ENCODE measurements at regions not wholly inside any gene's neighbourhood (a gene's known extent, or its start where the extent isn't known, plus 50 kb on each side); places are given as distances from the start of the nearest gene placed in this dataset.

DNA sequence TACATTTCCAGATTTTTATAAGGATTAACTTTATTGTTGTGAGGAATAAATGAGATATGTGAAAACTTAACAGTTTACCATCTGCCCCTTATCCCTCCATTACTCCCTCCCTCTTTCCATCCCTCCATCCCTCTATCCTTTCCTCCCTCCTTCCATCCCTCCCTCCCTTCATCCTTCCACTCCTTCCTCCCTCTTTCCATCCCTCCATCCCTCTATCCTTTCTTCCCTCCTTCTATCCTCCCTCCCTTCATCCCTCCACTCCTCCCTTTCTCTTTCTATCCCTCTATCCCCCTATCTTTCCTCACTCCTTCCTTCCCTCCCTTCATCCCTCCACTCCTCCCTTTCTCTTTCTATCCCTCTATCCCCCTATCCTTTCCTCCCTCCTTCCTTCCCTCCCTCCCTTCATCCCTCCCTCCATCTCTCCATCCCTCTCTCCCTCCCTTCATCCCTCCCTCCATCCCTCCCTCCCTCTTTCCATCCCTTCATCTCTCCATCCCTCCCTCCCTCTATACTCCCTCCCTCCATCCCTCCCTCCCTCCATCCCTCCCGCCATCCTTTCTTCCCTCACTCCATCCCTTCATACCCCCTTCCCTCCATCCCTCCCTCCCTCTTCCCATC, 181.8 kb upstream of the PLXNC1 start:
- H3K27ac Mint-ChIP-seq: no peak overlapping the region
- H3K36me3 Mint-ChIP-seq: no peaks in the 10 kb centered on the region
- DNase-seq (no peak), ATAC-seq (replicated peaks in 1 of 4) (no peak)
- WGBS (ENCODE audit: insufficient coverage): 86% methylated on average over 1 of the region's 1 CpG
- H3K27me3 ChIP-seq (replicated peaks in 1 of 2; ENCODE audit: control insufficient read depth in 2 of 2, extremely low read depth in 1 of 2, insufficient read depth in 2 of 2, low read length in 1 of 2): peaks cover 0 to 3% of the 10 kb centered on the region in 2 experiments
- ChIA-PET CTCF (interaction anchor here in 1 of 2 donors (0.6 kb wide), 1 partner anchor 108 kb away, joined by 7 read pairs; no protein-coding TSS in a partner anchor), POLR2A (no interaction called here)
- H3K36me3 ChIP-seq (ENCODE audit: control insufficient read depth in 2 of 2, extremely low read depth in 1 of 2, insufficient read depth in 1 of 2, low read length in 1 of 2): no peaks in the 10 kb centered on the region
- H3K9me3 Mint-ChIP-seq: no peaks in the 10 kb centered on the region
- peaks cover 2 to 18% (median 11%) of the 10 kb centered on the region in 3 donors for H3K4me1 Mint-ChIP-seq
- peaks cover 0 to 3% of the 10 kb centered on the region in 2 donors for H3K27me3 Mint-ChIP-seq
- H3K4me3 Mint-ChIP-seq: no peak overlapping the region
- peaks cover 0 to 4% of the 10 kb centered on the region in 2 experiments for H3K4me1 ChIP-seq (ENCODE audit: control insufficient read depth in 1 of 2, extremely low read depth in 1 of 2, insufficient read depth in 2 of 2, low read length in 2 of 2)
- no peaks in the 10 kb centered on the region for H3K9me3 ChIP-seq
- no peak overlapping the region for H3K4me3 ChIP-seq (ENCODE audit: control insufficient read depth in 1 of 2, extremely low read depth in 1 of 2, low read length in 1 of 2)
- H3K27ac ChIP-seq (ENCODE audit: low read length): no peak overlapping the region

DNA sequence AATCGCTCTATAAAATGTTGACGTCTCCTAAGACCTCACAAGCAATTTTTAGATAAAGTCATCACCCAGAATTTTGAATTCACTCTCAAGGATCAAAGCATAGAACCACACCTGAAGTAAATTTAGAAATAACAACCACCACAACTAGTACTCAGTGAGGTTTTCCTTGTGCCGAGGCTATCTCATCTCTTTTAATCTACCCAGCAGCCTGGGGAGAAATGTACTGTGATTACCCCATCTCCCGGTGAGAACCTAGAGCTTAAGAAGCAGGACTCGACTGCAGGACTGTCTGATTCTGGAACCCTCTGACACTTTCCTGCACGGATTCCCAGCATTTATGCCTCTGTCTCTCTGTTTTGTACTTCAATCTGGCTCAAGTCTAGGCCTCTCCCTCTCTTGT, 180.9 kb upstream of the PLXNC1 start:
- peaks cover 2 to 18% (median 9%) of the 10 kb centered on the region in 3 donors for H3K4me1 Mint-ChIP-seq
- no peak overlapping the region for H3K4me3 Mint-ChIP-seq
- H3K36me3 Mint-ChIP-seq: no peaks in the 10 kb centered on the region
- no peak overlapping the region for H3K27ac Mint-ChIP-seq
- Histone ChIP-seq H3K27ac (ENCODE audit: low read length) (no peak overlapping the region), H3K9me3 (no peaks in the 10 kb centered on the region), H3K36me3 (ENCODE audit: control insufficient read depth in 2 of 2, extremely low read depth in 1 of 2, insufficient read depth in 1 of 2, low read length in 1 of 2) (no peaks in the 10 kb centered on the region), H3K27me3 (replicated peaks in 1 of 2; ENCODE audit: control insufficient read depth in 2 of 2, extremely low read depth in 1 of 2, insufficient read depth in 2 of 2, low read length in 1 of 2) (peaks cover 0 to 3% of the 10 kb centered on the region in 2 experiments), H3K4me3 (ENCODE audit: control insufficient read depth in 1 of 2, extremely low read depth in 1 of 2, low read length in 1 of 2) (no peak overlapping the region), H3K4me1 (ENCODE audit: control insufficient read depth in 1 of 2, extremely low read depth in 1 of 2, insufficient read depth in 2 of 2, low read length in 2 of 2) (peaks cover 0 to 4% of the 10 kb centered on the region in 2 experiments)
- CTCF ChIA-PET: interaction anchor here in 1 of 2 donors (0.5 kb wide), 1 partner anchor 1014 kb away, joined by 4 read pairs; no protein-coding TSS in a partner anchor
- no peaks in the 10 kb centered on the region for H3K9me3 Mint-ChIP-seq
- H3K27me3 Mint-ChIP-seq: peaks cover 0 to 5% of the 10 kb centered on the region in 2 donors
- POLR2A ChIA-PET: no interaction called here
- WGBS (ENCODE audit: insufficient coverage): 32% methylated on average over 4 of the region's 6 CpGs
- DNase-seq: no peak
- ATAC-seq (replicated peaks in 1 of 4): peak in 2 of 4 experiments; percentile 20 to 70

DNA sequence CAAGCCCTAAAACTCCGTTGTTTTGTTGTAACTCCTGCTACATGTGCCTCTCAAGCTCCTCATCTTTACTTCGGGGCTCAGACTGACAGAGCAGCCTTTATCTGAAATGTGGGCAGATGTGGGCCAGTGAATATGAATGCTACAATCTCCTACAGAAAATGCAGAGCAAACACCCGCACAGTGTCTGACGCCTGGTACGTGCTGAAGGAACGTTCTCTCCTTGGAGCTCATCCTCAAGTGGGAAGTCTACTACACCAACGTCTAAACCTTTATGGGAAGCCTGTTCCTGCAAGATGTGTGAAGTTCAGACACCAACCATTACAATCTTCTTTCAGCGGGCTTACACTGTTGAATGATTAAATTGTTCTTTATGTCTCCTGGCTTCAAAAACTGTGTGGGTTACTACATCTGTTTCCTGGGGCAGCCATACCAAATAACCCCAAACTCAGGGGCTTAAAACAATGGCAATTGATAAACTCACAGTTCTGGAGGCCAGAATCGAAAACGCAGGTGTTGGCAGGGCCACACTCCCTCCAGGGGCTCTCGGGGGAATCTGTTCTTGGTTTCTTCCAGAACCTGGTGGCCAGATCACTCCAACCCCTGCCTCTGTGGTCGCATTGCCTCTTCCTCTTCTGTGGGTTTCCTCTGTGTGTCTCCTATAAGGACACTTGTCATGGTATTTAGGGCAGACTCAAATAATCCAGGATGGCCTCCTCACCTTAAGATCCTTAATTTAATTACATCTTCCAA, 179.7 kb upstream of the PLXNC1 start:
- 48% methylated on average over 3 of the region's 12 CpGs for WGBS (ENCODE audit: insufficient coverage)
- POLR2A ChIA-PET: interaction anchor here in 1 of 2 donors (0.6 kb wide), 1 partner anchor 37 kb away, joined by 3 read pairs; no protein-coding TSS in a partner anchor
- CTCF ChIA-PET: interaction anchor here in 1 of 2 donors (0.5 kb wide), 1 partner anchor 296 kb away, joined by 3 read pairs; no protein-coding TSS in a partner anchor

DNA sequence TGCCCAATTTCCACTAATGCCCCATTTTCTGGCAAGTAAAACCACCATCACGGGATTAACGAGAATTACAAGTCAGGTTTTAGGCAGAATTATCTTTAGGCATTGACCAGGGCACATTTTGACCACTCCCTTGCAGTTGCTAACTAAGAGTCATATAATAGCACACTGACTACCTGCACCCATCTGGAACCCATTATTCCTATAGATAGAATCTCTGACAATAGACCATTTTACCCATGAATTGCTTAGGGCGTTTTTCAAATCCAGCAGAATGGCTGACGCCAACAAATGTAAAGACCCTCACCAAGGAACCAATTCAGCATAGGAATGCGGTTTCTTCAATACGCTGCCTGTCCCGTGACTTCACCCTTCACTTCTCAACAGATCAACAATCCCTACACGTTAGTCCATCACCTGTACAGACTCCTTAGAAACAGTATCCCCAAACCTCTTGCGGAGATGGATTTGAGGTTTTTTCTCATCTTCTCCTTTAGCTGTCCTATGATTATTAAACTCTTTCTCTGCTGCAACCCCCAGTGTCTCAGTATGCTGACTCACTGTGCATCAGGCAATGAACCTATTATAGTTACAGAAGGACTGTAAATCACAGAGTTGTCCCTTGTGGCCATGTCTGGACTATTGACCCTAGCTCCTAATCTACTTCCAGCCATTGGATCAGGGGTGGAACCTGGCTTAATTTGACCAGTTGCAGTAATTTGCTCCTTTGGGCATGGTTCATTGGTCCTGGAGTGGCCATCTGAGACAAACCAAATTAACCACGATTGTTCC, 177.3 kb upstream of the PLXNC1 start:
- Histone ChIP-seq H3K27ac (ENCODE audit: low read length) (no peak overlapping the region), H3K4me1 (ENCODE audit: control insufficient read depth in 1 of 2, extremely low read depth in 1 of 2, insufficient read depth in 2 of 2, low read length in 2 of 2) (peaks cover 2 to 4% of the 10 kb centered on the region in 2 experiments), H3K9me3 (no peaks in the 10 kb centered on the region), H3K36me3 (ENCODE audit: control insufficient read depth in 2 of 2, extremely low read depth in 1 of 2, insufficient read depth in 1 of 2, low read length in 1 of 2) (no peaks in the 10 kb centered on the region), H3K4me3 (ENCODE audit: control insufficient read depth in 1 of 2, extremely low read depth in 1 of 2, low read length in 1 of 2) (no peak overlapping the region), H3K27me3 (replicated peaks in 1 of 2; ENCODE audit: control insufficient read depth in 2 of 2, extremely low read depth in 1 of 2, insufficient read depth in 2 of 2, low read length in 1 of 2) (no peaks in the 10 kb centered on the region)
- CTCF ChIA-PET: interaction anchor here in 1 of 2 donors (0.6 kb wide), 2 partner anchors 129 to 1161 kb away, joined by 3 to 4 read pairs; no protein-coding TSS in a partner anchor
- no peaks in the 10 kb centered on the region for H3K36me3 Mint-ChIP-seq
- H3K4me1 Mint-ChIP-seq: peaks cover 2 to 18% (median 11%) of the 10 kb centered on the region in 3 donors
- DNase-seq: no peak
- H3K9me3 Mint-ChIP-seq: no peaks in the 10 kb centered on the region
- H3K27me3 Mint-ChIP-seq: peaks cover 0 to 5% of the 10 kb centered on the region in 2 donors
- POLR2A ChIA-PET: no interaction called here
- no peak overlapping the region for H3K27ac Mint-ChIP-seq
- 73% methylated on average over 8 of the region's 10 CpGs for WGBS (ENCODE audit: insufficient coverage)
- ATAC-seq (replicated peaks in 1 of 4): no peak
- H3K4me3 Mint-ChIP-seq: no peak overlapping the region

More for the DNA sequence above, 179.7 kb upstream of the PLXNC1 start:
- Histone ChIP-seq H3K27me3 (replicated peaks in 1 of 2; ENCODE audit: control insufficient read depth in 2 of 2, extremely low read depth in 1 of 2, insufficient read depth in 2 of 2, low read length in 1 of 2) (peaks cover 0 to 3% of the 10 kb centered on the region in 2 experiments), H3K4me1 (ENCODE audit: control insufficient read depth in 1 of 2, extremely low read depth in 1 of 2, insufficient read depth in 2 of 2, low read length in 2 of 2) (peaks cover 0 to 4% of the 10 kb centered on the region in 2 experiments), H3K27ac (ENCODE audit: low read length) (no peak overlapping the region), H3K4me3 (ENCODE audit: control insufficient read depth in 1 of 2, extremely low read depth in 1 of 2, low read length in 1 of 2) (no peak overlapping the region), H3K9me3 (no peaks in the 10 kb centered on the region), H3K36me3 (ENCODE audit: control insufficient read depth in 2 of 2, extremely low read depth in 1 of 2, insufficient read depth in 1 of 2, low read length in 1 of 2) (no peaks in the 10 kb centered on the region)
- no peak for DNase-seq
- peaks cover 0 to 5% of the 10 kb centered on the region in 2 donors for H3K27me3 Mint-ChIP-seq
- peaks cover 2 to 18% (median 9%) of the 10 kb centered on the region in 3 donors for H3K4me1 Mint-ChIP-seq
- H3K27ac Mint-ChIP-seq: no peak overlapping the region
- ATAC-seq (replicated peaks in 1 of 4): no peak
- no peaks in the 10 kb centered on the region for H3K9me3 Mint-ChIP-seq
- no peak overlapping the region for H3K4me3 Mint-ChIP-seq
- H3K36me3 Mint-ChIP-seq: no peaks in the 10 kb centered on the region

DNA sequence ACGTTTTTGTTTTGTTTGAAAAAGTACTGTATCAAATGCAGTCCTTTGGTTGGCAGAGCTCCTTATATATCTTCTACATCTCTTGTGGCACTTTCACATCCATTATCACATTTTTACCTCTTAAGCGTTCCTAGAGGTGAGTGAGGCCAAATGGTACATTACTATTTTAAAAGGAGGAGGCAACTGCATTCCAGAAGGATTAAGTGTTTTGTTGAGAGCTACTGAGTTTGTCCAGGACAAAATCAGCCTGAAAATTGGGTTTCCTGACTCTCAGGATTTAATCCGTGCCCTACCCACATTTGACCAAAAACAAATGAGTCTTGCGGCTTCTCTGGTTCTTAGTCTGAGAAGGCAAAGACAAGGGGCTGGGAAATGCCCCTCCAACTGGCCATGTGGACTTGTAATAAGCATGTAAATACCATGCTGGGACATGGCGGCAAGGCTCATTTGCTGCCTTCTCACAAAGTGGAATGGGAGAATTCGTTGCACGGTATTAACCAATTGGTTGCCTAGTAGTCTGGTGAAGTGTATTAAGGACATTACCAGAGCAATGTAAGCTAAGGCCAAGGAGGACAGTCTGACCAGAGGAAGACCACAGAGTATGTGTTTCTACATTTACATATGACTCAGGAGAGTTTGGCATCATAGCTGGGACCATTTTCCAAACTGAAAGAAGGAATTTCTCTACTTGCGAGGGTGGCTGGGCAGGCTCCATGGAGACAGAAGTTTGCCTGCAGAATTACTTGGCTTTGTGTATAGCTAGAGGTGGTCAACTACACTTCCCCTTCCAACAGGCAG, 175.8 kb upstream of the PLXNC1 start:
- H3K4me3 ChIP-seq (ENCODE audit: control insufficient read depth in 1 of 2, extremely low read depth in 1 of 2, low read length in 1 of 2): no peak overlapping the region
- H3K36me3 ChIP-seq (ENCODE audit: control insufficient read depth in 2 of 2, extremely low read depth in 1 of 2, insufficient read depth in 1 of 2, low read length in 1 of 2): no peaks in the 10 kb centered on the region
- Mint-ChIP-seq H3K27ac (no peak overlapping the region), H3K9me3 (no peaks in the 10 kb centered on the region), H3K36me3 (no peaks in the 10 kb centered on the region), H3K4me3 (no peak overlapping the region), H3K27me3 (peaks cover 0 to 5% of the 10 kb centered on the region in 2 donors), H3K4me1 (peaks cover 0 to 14% (median 8%) of the 10 kb centered on the region in 3 donors)
- no peak for DNase-seq
- ATAC-seq (replicated peaks in 1 of 4): no peak
- CTCF ChIA-PET: interaction anchor here in 1 of 2 donors (0.9 to 1.7 kb wide), 2 partner anchors 10 to 745 kb away, joined by 3 to 4 read pairs; no protein-coding TSS in a partner anchor
- H3K27me3 ChIP-seq (replicated peaks in 1 of 2; ENCODE audit: control insufficient read depth in 2 of 2, extremely low read depth in 1 of 2, insufficient read depth in 2 of 2, low read length in 1 of 2): no peaks in the 10 kb centered on the region
- POLR2A ChIA-PET: no interaction called here
- no peak overlapping the region for H3K27ac ChIP-seq (ENCODE audit: low read length)
- WGBS (ENCODE audit: insufficient coverage): 100% methylated on average over 3 of the region's 8 CpGs
- H3K4me1 ChIP-seq (ENCODE audit: control insufficient read depth in 1 of 2, extremely low read depth in 1 of 2, insufficient read depth in 2 of 2, low read length in 2 of 2): peaks cover 2 to 4% of the 10 kb centered on the region in 2 experiments
- no peaks in the 10 kb centered on the region for H3K9me3 ChIP-seq
